T-cell (primary cell): ENCODE measurements at regions not wholly inside any gene's neighbourhood (a gene's known extent, or its start where the extent isn't known, plus 50 kb on each side); places are given as distances from the start of the nearest gene placed in this dataset.

Experiments used
- ATAC-seq, 4 experiments: fragments of 200-7000 bp in 3 of 4; fragments of 150-1000 bp in 1 of 4; cut with Tn5 transposase; replicated peaks in 1 of 4; 1 replicate in 3 of 4; 2 replicates in 1 of 4; pipeline ENCODE4 v1.10.0; 2021; ENCODE audit warnings: moderate library complexity in 3 of 4, mild to moderate bottlenecking in 2 of 4, moderate number of reproducible peaks in 1 of 4
- CTCF ChIA-PET, 2 donors: fragments of 300-600 bp; sonication (Branson Sonifier 250); formaldehyde crosslinking; loops; one replicate each; lab custom pipeline; 2022; ENCODE audit warnings: antibody characterized with exemption in 2 of 2; lab: Charles Lee
- POLR2A ChIA-PET, 2 donors: fragments of 300-600 bp; sonication (Branson Sonifier 250); formaldehyde crosslinking; loops; one replicate each; lab custom pipeline; 2022; ENCODE audit warnings: antibody characterized with exemption in 2 of 2; lab: Charles Lee
- DNase-seq, 35 experiments: peaks; one replicate each; pipeline versions ENCODE4 v3.0.0 to v3.0.0-alpha.2; 2013 to 2023
- H3K27ac ChIP-seq: one replicate; pipeline ENCODE4 v1.5.1; 2013; ENCODE audit warnings: low read length
- H3K27me3 ChIP-seq, 2 experiments: replicated peaks in 1 of 2; 1 replicate in 1 of 2; 2 replicates in 1 of 2; pipeline versions ENCODE4 v1.6.1 to v1.7.0; 2013; ENCODE audit warnings: low read length in 1 of 2, mixed read lengths in 1 of 2; ENCODE audit not compliant: control insufficient read depth in 2 of 2, insufficient read depth in 2 of 2; ENCODE audit errors: extremely low read depth in 1 of 2
- H3K36me3 ChIP-seq, 2 donors: 1 replicate in 1 of 2; 2 replicates in 1 of 2; pipeline versions ENCODE4 v1.6.1 to v1.7.0; 2013; ENCODE audit warnings: low read length in 1 of 2; ENCODE audit not compliant: control insufficient read depth in 2 of 2, insufficient read depth in 1 of 2; ENCODE audit errors: extremely low read depth in 1 of 2
- H3K4me1 ChIP-seq, 2 experiments: 1 replicate in 1 of 2; 2 replicates in 1 of 2; pipeline versions ENCODE4 v1.6.1 to v1.7.0; 2013; ENCODE audit warnings: low read length in 2 of 2, mixed read lengths in 1 of 2; ENCODE audit not compliant: insufficient read depth in 2 of 2, control insufficient read depth in 1 of 2; ENCODE audit errors: extremely low read depth in 1 of 2
- H3K4me3 ChIP-seq, 2 donors: 1 replicate in 1 of 2; 2 replicates in 1 of 2; pipeline versions ENCODE4 v1.5.1 to v1.7.0; 2013; ENCODE audit warnings: mild to moderate bottlenecking in 2 of 2, low read length in 1 of 2, moderate library complexity in 1 of 2; ENCODE audit not compliant: control insufficient read depth in 1 of 2; ENCODE audit errors: extremely low read depth in 1 of 2
- H3K9me3 ChIP-seq: 2 replicates; pipeline ENCODE4 v1.7.0; 2013
- H3K27ac Mint-ChIP-seq, 2 donors: one replicate each; pipeline ENCODE4 v1.8.0; 2020 to 2021; ENCODE audit warnings: mild to moderate bottlenecking in 2 of 2, mixed read lengths in 2 of 2
- H3K27me3 Mint-ChIP-seq, 2 donors: one replicate each; pipeline ENCODE4 v1.8.0; 2021 to 2022; ENCODE audit warnings: mixed read lengths in 2 of 2
- H3K36me3 Mint-ChIP-seq: one replicate; pipeline ENCODE4 v1.8.0; 2021; ENCODE audit warnings: mixed read lengths
- H3K4me1 Mint-ChIP-seq, 3 donors: one replicate each; pipeline ENCODE4 v1.8.0; 2020 to 2022; ENCODE audit warnings: mixed read lengths in 3 of 3, mild to moderate bottlenecking in 1 of 3
- H3K4me3 Mint-ChIP-seq, 3 donors: one replicate each; pipeline ENCODE4 v1.8.0; 2020 to 2022; ENCODE audit warnings: mild to moderate bottlenecking in 3 of 3, mixed read lengths in 3 of 3, moderate library complexity in 3 of 3
- H3K9me3 Mint-ChIP-seq, 3 donors: one replicate each; pipeline ENCODE4 v1.8.0; 2020 to 2022; ENCODE audit warnings: mixed read lengths in 3 of 3
- WGBS: methylation state at CpG from one replicate; pipeline ENCODE4 v1.1.5; 2013; ENCODE audit warnings: missing lambda C conversion rate; ENCODE audit not compliant: insufficient coverage; 5-methylcytosine and 5-hydroxymethylcytosine counted together

DNA sequence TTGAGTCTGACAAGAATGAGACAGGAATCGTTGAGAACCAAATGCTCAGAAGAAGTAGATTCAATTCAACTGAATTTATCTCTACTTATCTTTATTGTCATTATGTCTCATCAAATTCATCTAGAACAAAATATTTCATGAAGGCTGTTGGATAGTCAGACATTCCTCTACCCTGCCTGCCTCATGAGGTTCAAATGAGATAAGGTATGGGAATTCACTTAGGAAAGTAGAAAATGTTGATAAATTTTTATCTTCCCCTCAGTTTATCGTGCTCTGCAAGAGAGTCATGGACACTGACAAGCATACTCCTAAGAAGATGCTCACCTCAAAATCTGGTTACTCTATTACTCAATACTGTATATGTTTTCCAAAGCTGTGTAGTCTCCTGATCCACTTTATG is 149.7 kb upstream of the CDIN1 start:
- CTCF ChIA-PET = no interaction called here
- Mint-ChIP-seq H3K36me3 (no peaks in the 10 kb centered on the region), H3K27ac (no peak overlapping the region), H3K27me3 (no peaks in the 10 kb centered on the region), H3K9me3 (peaks cover 0 to under 1% (median 0%) of the 10 kb centered on the region in 3 donors), H3K4me1 (no peaks in the 10 kb centered on the region), H3K4me3 (no peak overlapping the region)
- Histone ChIP-seq H3K36me3 (no peaks in the 10 kb centered on the region), H3K27ac (no peak overlapping the region), H3K4me1 (no peaks in the 10 kb centered on the region), H3K9me3 (no peaks in the 10 kb centered on the region), H3K4me3 (no peak overlapping the region), H3K27me3 (no peaks in the 10 kb centered on the region)
- no peak for DNase-seq
- no CpG with 5 or more reads among the region's 2 CpGs for WGBS
- ATAC-seq = no peak
- POLR2A ChIA-PET = no interaction called here

DNA sequence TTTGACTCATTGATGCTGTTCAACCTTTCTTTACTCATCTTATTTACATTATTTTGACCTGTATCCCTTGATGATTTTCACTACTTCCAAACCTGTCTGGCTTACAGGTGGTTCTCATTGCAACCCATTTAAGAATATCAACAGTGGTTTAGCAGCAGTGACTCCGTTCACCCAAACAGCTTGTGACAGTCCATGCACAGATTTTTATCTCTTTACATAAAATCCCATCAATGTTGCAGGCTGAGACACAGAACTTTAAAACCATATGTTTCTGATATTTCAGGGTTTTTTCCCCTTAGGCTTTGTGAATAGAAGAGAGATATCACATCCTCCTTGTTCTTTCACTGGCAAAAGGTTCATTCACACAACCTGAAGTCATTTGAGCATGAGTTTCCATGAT is 149.1 kb upstream of the CDIN1 start:
- Histone ChIP-seq H3K27me3 (no peaks in the 10 kb centered on the region), H3K4me1 (no peaks in the 10 kb centered on the region), H3K27ac (no peak overlapping the region), H3K4me3 (no peak overlapping the region), H3K36me3 (no peaks in the 10 kb centered on the region), H3K9me3 (no peaks in the 10 kb centered on the region)
- H3K9me3 Mint-ChIP-seq = no peaks in the 10 kb centered on the region
- CTCF ChIA-PET = no interaction called here
- POLR2A ChIA-PET = no interaction called here
- no peak overlapping the region for H3K4me3 Mint-ChIP-seq
- DNase-seq = no peak
- H3K27ac Mint-ChIP-seq = no peak overlapping the region
- no peaks in the 10 kb centered on the region for H3K4me1 Mint-ChIP-seq
- no peaks in the 10 kb centered on the region for H3K36me3 Mint-ChIP-seq
- no peak for ATAC-seq
- WGBS = 67% methylated on average over 1 of the region's 1 CpG
- no peaks in the 10 kb centered on the region for H3K27me3 Mint-ChIP-seq

DNA sequence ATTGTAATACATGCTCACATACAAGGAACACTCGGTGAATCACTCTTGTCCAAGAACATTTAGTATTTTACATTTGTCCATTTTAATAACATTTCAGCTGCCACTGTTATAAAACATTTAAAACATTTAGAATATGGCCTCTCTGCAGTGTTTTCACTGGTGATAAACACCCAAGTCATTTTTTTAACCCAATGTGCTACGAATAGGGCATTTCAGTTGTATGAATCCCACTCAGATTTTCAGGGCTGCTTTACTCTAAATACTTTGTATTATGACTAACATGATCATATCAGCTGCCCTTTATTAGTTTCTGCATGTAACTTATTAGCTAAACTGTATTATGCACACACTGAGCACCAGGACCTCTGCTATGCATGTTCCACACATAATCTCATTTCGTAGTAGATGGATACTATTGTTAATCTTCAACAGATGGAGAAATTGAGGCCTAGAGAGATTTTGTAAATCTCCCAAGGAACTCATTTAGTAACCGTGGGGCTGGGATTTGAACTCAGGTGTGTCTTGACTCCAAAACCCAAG is 148.6 kb upstream of the CDIN1 start:
- Histone ChIP-seq H3K27me3 (no peaks in the 10 kb centered on the region), H3K4me3 (no peak overlapping the region), H3K36me3 (no peaks in the 10 kb centered on the region), H3K4me1 (no peaks in the 10 kb centered on the region), H3K27ac (no peak overlapping the region), H3K9me3 (no peaks in the 10 kb centered on the region)
- ATAC-seq (no peak), DNase-seq (no peak)
- 73% methylated on average over 2 of the region's 4 CpGs for WGBS
- CTCF ChIA-PET = no interaction called here
- H3K36me3 Mint-ChIP-seq = no peaks in the 10 kb centered on the region
- no peaks in the 10 kb centered on the region for H3K27me3 Mint-ChIP-seq
- H3K4me1 Mint-ChIP-seq = no peaks in the 10 kb centered on the region
- no peak overlapping the region for H3K27ac Mint-ChIP-seq
- H3K4me3 Mint-ChIP-seq = no peak overlapping the region
- POLR2A ChIA-PET = no interaction called here
- H3K9me3 Mint-ChIP-seq = no peaks in the 10 kb centered on the region

DNA sequence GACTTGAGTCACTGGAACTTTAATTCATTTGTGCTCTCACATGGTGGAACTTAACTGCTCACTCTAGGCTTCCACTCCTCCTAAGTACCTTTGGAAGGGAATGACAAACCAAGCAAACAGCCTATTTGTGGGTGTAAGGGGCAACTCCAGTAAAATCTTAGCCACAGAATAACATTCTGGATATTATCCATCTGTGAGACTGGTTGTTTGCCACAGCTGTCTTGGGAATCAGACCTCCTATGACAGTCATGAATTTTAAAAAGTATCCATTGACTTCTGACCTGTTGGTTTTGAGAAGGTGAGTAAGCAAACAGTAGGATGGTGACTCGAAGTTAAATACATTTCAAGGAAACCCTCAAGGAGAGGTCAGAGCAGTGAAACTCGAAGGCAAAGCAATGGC is 147.3 kb upstream of the CDIN1 start:
- Histone ChIP-seq H3K4me3 (no peak overlapping the region), H3K9me3 (no peaks in the 10 kb centered on the region), H3K27me3 (no peaks in the 10 kb centered on the region), H3K27ac (no peak overlapping the region), H3K4me1 (no peaks in the 10 kb centered on the region), H3K36me3 (no peaks in the 10 kb centered on the region)
- ATAC-seq (no peak), DNase-seq (no peak)
- no peaks in the 10 kb centered on the region for H3K36me3 Mint-ChIP-seq
- WGBS = no CpG with 5 or more reads among the region's 2 CpGs
- H3K27ac Mint-ChIP-seq = no peak overlapping the region
- H3K4me1 Mint-ChIP-seq = no peaks in the 10 kb centered on the region
- no peak overlapping the region for H3K4me3 Mint-ChIP-seq
- H3K27me3 Mint-ChIP-seq = no peaks in the 10 kb centered on the region
- ChIA-PET POLR2A (no interaction called here), CTCF (no interaction called here)
- H3K9me3 Mint-ChIP-seq = no peaks in the 10 kb centered on the region

DNA sequence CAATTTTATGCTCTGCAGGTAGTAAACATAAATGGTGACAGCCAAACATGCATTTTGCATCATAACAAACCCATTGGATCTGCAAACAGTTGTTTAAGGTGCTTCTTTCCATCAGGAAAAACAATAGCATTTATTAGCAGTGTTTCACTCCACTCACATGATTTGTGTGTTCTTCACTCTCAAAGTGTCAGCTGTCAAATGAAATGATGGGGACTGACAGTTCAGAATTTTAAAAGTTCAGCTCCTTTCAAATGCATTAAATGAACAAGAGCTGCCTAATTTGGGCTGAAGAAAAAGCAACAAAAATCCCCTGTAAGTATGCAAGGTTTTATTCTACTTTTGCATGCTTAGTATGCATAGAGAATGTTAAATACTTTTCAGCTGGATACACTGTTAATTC is 145.2 kb upstream of the CDIN1 start:
- ChIA-PET POLR2A (no interaction called here), CTCF (no interaction called here)
- Mint-ChIP-seq H3K9me3 (no peaks in the 10 kb centered on the region), H3K4me3 (no peak overlapping the region), H3K27me3 (no peaks in the 10 kb centered on the region), H3K27ac (no peak overlapping the region), H3K36me3 (no peaks in the 10 kb centered on the region), H3K4me1 (no peaks in the 10 kb centered on the region)
- Histone ChIP-seq H3K27me3 (no peaks in the 10 kb centered on the region), H3K9me3 (no peaks in the 10 kb centered on the region), H3K27ac (no peak overlapping the region), H3K4me3 (no peak overlapping the region), H3K36me3 (no peaks in the 10 kb centered on the region), H3K4me1 (no peaks in the 10 kb centered on the region)
- ATAC-seq (no peak), DNase-seq (no peak)

DNA sequence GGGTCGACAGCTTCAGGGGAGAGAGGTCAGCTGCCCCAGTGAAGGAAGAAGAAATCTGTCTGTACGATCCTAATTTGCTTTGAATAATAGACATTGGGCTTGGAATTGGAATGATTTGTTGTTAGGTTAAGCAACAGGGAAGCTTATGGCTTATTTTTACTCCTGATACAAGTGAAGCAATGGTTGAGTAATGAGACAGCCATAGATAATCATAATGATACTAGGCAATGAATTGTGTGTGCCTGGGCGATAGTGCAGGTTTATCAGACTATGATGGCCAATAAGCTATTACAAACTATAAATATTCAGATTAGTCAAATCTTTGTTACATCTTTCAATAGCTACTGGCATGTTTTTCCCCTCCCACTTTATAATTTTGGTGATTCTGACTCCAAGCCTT is 140.9 kb upstream of the CDIN1 start:
- 78% methylated on average over 2 of the region's 3 CpGs for WGBS
- Histone ChIP-seq H3K9me3 (no peaks in the 10 kb centered on the region), H3K4me3 (no peak overlapping the region), H3K36me3 (no peaks in the 10 kb centered on the region), H3K27ac (no peak overlapping the region), H3K4me1 (no peaks in the 10 kb centered on the region), H3K27me3 (no peaks in the 10 kb centered on the region)
- ATAC-seq = no peak
- Mint-ChIP-seq H3K4me1 (no peaks in the 10 kb centered on the region), H3K4me3 (no peak overlapping the region), H3K9me3 (no peaks in the 10 kb centered on the region), H3K27ac (no peak overlapping the region), H3K27me3 (peaks cover 5 to 7% of the 10 kb centered on the region in 2 donors), H3K36me3 (no peaks in the 10 kb centered on the region)
- DNase-seq = no peak
- POLR2A ChIA-PET = no interaction called here
- CTCF ChIA-PET = no interaction called here

DNA sequence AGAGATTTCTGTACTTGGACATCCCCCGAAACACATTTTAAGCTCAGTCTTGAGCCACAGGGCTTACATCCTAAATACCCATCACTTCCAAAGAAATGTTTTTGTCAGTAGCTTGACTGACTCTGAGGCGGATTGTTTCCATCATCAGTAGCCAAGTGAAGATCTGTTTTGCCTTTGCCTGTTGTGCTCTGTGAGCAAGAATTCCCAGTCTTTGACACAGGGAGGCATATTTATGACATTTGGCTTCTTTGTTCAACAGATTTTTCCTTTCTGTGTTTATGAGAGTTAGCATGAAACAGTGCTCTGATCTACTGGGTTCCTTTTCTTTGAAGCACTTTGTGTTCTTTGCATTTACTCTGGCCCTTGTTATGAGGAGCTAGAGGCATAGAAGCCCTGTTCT is 132.1 kb upstream of the CDIN1 start:
- H3K27ac Mint-ChIP-seq = no peak overlapping the region
- Histone ChIP-seq H3K9me3 (no peaks in the 10 kb centered on the region), H3K27me3 (no peaks in the 10 kb centered on the region), H3K4me3 (no peak overlapping the region), H3K36me3 (no peaks in the 10 kb centered on the region), H3K27ac (no peak overlapping the region), H3K4me1 (no peaks in the 10 kb centered on the region)
- 73% methylated on average over 1 of the region's 2 CpGs for WGBS
- ATAC-seq = no peak
- peaks cover 3% of the 10 kb centered on the region in 2 donors for H3K27me3 Mint-ChIP-seq
- no peaks in the 10 kb centered on the region for H3K4me1 Mint-ChIP-seq
- no peaks in the 10 kb centered on the region for H3K36me3 Mint-ChIP-seq
- DNase-seq = no peak
- CTCF ChIA-PET = no interaction called here
- H3K4me3 Mint-ChIP-seq = no peak overlapping the region
- POLR2A ChIA-PET = no interaction called here
- H3K9me3 Mint-ChIP-seq = no peaks in the 10 kb centered on the region
